C4-2B (cell line): ENCODE measurements at regions not wholly inside any gene's neighbourhood (a gene's known extent, or its start where the extent isn't known, plus 50 kb on each side); places are given as distances from the start of the nearest gene placed in this dataset.
"Not testable (repeated sequence)": the region's sequence is repeated elsewhere in the genome, so short reads cannot be mapped to it uniquely, and the experiment has no call there.

Experiments
- H3K27ac ChIP-seq: fragments of 450-650 bp; 2 replicates; pipeline ENCODE4 v1.5.1; 2017
- CTCF ChIP-seq: fragments of 450-650 bp; conservative IDR thresholded peaks from 2 replicates; pipeline ENCODE4 v1.5.1; 2017; ENCODE audit warnings: mild to moderate bottlenecking
- ZFX ChIP-seq: fragments of 450-650 bp; IDR thresholded peaks from 2 replicates; pipeline ENCODE4 v1.6.1; 2017

- peak; percentile 87 for TF ChIP-seq CTCF
- no peak for TF ChIP-seq ZFX
- no peak overlapping the region for H3K27ac ChIP-seq
These were observed 81.2 kb upstream of the UCN3 start for GRCh38 chr10:5283305-5284158.

- no peak for TF ChIP-seq ZFX
- TF ChIP-seq CTCF: no peak
- no peak overlapping the region for H3K27ac ChIP-seq
These were observed 80.3 kb upstream of the UCN3 start for GRCh38 chr10:5284311-5285057.

- H3K27ac ChIP-seq: no peak overlapping the region
- no peak for TF ChIP-seq ZFX
- TF ChIP-seq CTCF: no peak
These were observed 79.6 kb upstream of the UCN3 start for GRCh38 chr10:5285186-5285585.

GRCh38 chr10:5288359-5288758 lies 76.4 kb upstream of the UCN3 start:
- no peak overlapping the region for H3K27ac ChIP-seq
- TF ChIP-seq ZFX (no peak), CTCF (no peak)

- H3K27ac ChIP-seq: not testable (repeated sequence)
These were observed 75.5 kb upstream of the UCN3 start for GRCh38 chr10:5289228-5289627.

GRCh38 chr10:5291501-5292195 lies 73.1 kb upstream of the UCN3 start:
- no peak overlapping the region for H3K27ac ChIP-seq

GRCh38 chr10:5292196-5292735 lies 72.5 kb upstream of the UCN3 start:
- H3K27ac ChIP-seq: no peak overlapping the region
- TF ChIP-seq CTCF (no peak), ZFX (no peak)

More at GRCh38 chr10:5291501-5292195, 73.1 kb upstream of the UCN3 start:
- TF ChIP-seq CTCF (no peak), ZFX (no peak)

GRCh38 chr10:5292970-5293369 lies 71.8 kb upstream of the UCN3 start:
- H3K27ac ChIP-seq: not testable (repeated sequence)
